Urinary bladder (tissue), 3 donors: ENCODE measurements at regions not wholly inside any gene's neighbourhood (a gene's known extent, or its start where the extent isn't known, plus 50 kb on each side); places are given as distances from the start of the nearest gene placed in this dataset.

Experiments used
- DNase-seq: peaks from one replicate; pipeline ENCODE4 v3.0.0-alpha.2; 2015; ENCODE audit errors: extremely low spot score
- H3K27ac ChIP-seq: one replicate; pipeline ENCODE4 v1.5.1; 2013; ENCODE audit warnings: low read depth, mild to moderate bottlenecking, moderate library complexity
- H3K36me3 ChIP-seq: one replicate; pipeline ENCODE4 v1.6.1; 2013; ENCODE audit warnings: mild to moderate bottlenecking, moderate library complexity; ENCODE audit not compliant: insufficient read depth
- H3K4me1 ChIP-seq: one replicate; pipeline ENCODE4 v1.6.1; 2013; ENCODE audit warnings: mild to moderate bottlenecking, moderate library complexity; ENCODE audit not compliant: insufficient read depth
- H3K4me3 ChIP-seq: one replicate; pipeline ENCODE4 v1.5.1; 2013; ENCODE audit warnings: low read depth, low read length
- WGBS: extraction: QIAGEN DNeasy Blood & Tissue Kit; methylation state at CpG from one replicate; pipeline ENCODE4 v1.1.7; 2013; 5-methylcytosine and 5-hydroxymethylcytosine counted together
- donor health status: healthy with polysubstance abuse.
- donor health status: healthy.

- WGBS = 80% methylated on average over 13 of the region's 13 CpGs
- no peak overlapping the region for H3K4me3 ChIP-seq
- DNase-seq = no peak
- no peak overlapping the region for H3K27ac ChIP-seq
- H3K36me3 ChIP-seq = no peaks in the 10 kb centered on the region
- H3K4me1 ChIP-seq = no peaks in the 10 kb centered on the region
These were observed 149.4 kb upstream of the SNX19 start for GRCh38 chr11:131065435-131066413.

DNA sequence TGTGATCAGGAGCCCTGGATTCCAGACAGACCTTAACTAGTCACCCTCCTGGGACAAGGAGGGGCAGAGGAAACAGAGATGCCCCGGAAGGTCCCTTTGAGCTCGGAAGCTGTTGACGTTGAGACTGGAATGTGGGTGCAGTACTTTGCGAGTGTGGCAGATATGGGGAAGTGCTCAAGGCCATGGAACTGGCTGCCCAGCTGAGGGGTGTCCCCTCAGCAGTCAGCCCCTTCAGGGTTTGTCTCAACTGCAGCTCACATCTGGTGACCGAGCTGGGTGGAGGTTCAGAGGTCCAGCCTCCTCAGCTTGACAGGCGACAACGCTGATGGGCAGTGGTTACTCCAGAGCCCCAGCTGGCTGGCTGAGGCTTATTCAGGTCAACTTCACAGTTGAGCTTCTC, 150.3 kb upstream of the SNX19 start:
- 76% methylated on average over 7 of the region's 7 CpGs for WGBS
- no peaks in the 10 kb centered on the region for H3K4me1 ChIP-seq
- no peaks in the 10 kb centered on the region for H3K36me3 ChIP-seq
- no peak for DNase-seq
- H3K27ac ChIP-seq = no peak overlapping the region
- no peak overlapping the region for H3K4me3 ChIP-seq

DNA sequence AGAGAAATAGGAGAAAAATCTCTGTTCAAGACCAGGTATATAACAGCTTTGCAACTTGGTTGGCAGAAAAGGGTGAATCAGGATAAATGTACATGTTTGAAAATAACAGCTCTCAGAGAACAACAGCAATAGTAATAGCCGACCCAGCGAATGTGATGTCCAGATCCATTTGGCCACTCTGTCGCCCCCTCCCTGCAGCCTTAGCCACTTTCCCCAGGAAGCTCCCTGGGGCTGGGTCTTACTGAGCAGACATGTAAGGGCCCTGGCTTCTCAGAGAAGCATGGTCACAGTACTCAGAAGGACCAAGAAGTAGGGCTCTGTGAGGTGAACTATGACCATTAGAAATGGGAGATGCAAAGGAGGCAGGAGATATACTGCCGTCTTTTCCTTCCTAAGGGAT, 154.1 kb upstream of the SNX19 start:
- WGBS = 78% methylated on average over 4 of the region's 4 CpGs
- no peaks in the 10 kb centered on the region for H3K4me1 ChIP-seq
- no peaks in the 10 kb centered on the region for H3K36me3 ChIP-seq
- DNase-seq = no peak
- H3K4me3 ChIP-seq = no peak overlapping the region
- H3K27ac ChIP-seq = no peak overlapping the region

- H3K4me1 ChIP-seq = no peaks in the 10 kb centered on the region
- H3K4me3 ChIP-seq = no peak overlapping the region
- WGBS = 80% methylated on average over 2 of the region's 2 CpGs
- no peak for DNase-seq
- no peak overlapping the region for H3K27ac ChIP-seq
- no peaks in the 10 kb centered on the region for H3K36me3 ChIP-seq
These were observed 156.9 kb upstream of the SNX19 start for GRCh38 chr11:131073167-131073566.

GRCh38 chr11:131074573-131074972, 158.3 kb upstream of the SNX19 start:
- H3K27ac ChIP-seq = no peak overlapping the region
- DNase-seq = no peak
- H3K4me3 ChIP-seq = no peak overlapping the region
- 69% methylated on average over 3 of the region's 3 CpGs for WGBS
- H3K4me1 ChIP-seq = no peaks in the 10 kb centered on the region
- H3K36me3 ChIP-seq = no peaks in the 10 kb centered on the region

GRCh38 chr11:131077340-131077739, 161.1 kb upstream of the SNX19 start:
- no peak overlapping the region for H3K4me3 ChIP-seq
- no peak for DNase-seq
- no peaks in the 10 kb centered on the region for H3K36me3 ChIP-seq
- H3K4me1 ChIP-seq = no peaks in the 10 kb centered on the region
- no peak overlapping the region for H3K27ac ChIP-seq

- Histone ChIP-seq H3K4me3 (no peak overlapping the region), H3K27ac (no peak overlapping the region), H3K4me1 (no peaks in the 10 kb centered on the region), H3K36me3 (no peaks in the 10 kb centered on the region)
- DNase-seq = no peak
- 85% methylated on average over 3 of the region's 3 CpGs for WGBS
These were observed 162.8 kb upstream of the SNX19 start for GRCh38 chr11:131079036-131079435.

- Histone ChIP-seq H3K4me3 (no peak overlapping the region), H3K36me3 (no peaks in the 10 kb centered on the region), H3K4me1 (no peaks in the 10 kb centered on the region), H3K27ac (no peak overlapping the region)
- 69% methylated on average over 2 of the region's 2 CpGs for WGBS
- DNase-seq = no peak
These were observed 173.5 kb upstream of the SNX19 start for GRCh38 chr11:131089727-131090245.

GRCh38 chr11:131092469-131092868, 176.2 kb upstream of the SNX19 start:
- Histone ChIP-seq H3K27ac (no peak overlapping the region), H3K36me3 (no peaks in the 10 kb centered on the region), H3K4me1 (no peaks in the 10 kb centered on the region), H3K4me3 (no peak overlapping the region)
- no peak for DNase-seq
- 87% methylated on average over 3 of the region's 3 CpGs for WGBS

GRCh38 chr11:131094827-131095226, 178.5 kb upstream of the SNX19 start:
- DNase-seq = no peak
- no peak overlapping the region for H3K27ac ChIP-seq
- no peaks in the 10 kb centered on the region for H3K4me1 ChIP-seq
- H3K4me3 ChIP-seq = no peak overlapping the region
- H3K36me3 ChIP-seq = no peaks in the 10 kb centered on the region
- WGBS = 84% methylated on average over 1 of the region's 1 CpG

GRCh38 chr11:131095511-131096185, 179.4 kb upstream of the SNX19 start:
- no peaks in the 10 kb centered on the region for H3K4me1 ChIP-seq
- no peak overlapping the region for H3K4me3 ChIP-seq
- H3K27ac ChIP-seq = no peak overlapping the region
- 61% methylated on average over 11 of the region's 11 CpGs for WGBS
- DNase-seq = no peak
- H3K36me3 ChIP-seq = no peaks in the 10 kb centered on the region

- Histone ChIP-seq H3K4me3 (no peak overlapping the region), H3K27ac (no peak overlapping the region), H3K36me3 (no peaks in the 10 kb centered on the region), H3K4me1 (no peaks in the 10 kb centered on the region)
- DNase-seq = no peak
- 73% methylated on average over 6 of the region's 6 CpGs for WGBS
These were observed 182.7 kb upstream of the SNX19 start for GRCh38 chr11:131099013-131099412.

DNA sequence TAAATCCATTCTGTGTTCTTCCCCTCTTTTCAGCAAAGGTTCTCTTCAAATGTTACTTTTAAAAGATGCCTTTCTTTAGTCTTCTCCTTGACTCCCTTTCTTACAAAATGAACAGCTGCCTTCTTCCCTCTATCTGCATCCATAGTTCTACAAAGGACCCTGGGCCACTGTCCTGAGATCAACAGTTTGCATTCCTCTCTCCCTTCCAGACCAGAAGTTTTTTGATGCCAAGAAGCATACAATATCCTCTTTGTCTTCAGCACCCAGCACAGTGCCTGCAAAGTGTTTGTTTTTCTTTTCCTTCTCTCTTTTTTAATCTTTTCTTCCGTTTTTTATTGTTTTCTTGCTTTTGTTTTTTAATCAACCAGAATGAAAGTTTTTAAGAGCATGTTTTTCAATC, 183.5 kb upstream of the SNX19 start:
- Histone ChIP-seq H3K4me1 (no peaks in the 10 kb centered on the region), H3K27ac (no peak overlapping the region), H3K36me3 (no peaks in the 10 kb centered on the region), H3K4me3 (no peak overlapping the region)
- DNase-seq = no peak
- WGBS = 49% methylated on average over 1 of the region's 1 CpG

GRCh38 chr11:131108760-131109159, 192.5 kb upstream of the SNX19 start:
- Histone ChIP-seq H3K4me1 (no peaks in the 10 kb centered on the region), H3K27ac (no peak overlapping the region), H3K36me3 (no peaks in the 10 kb centered on the region), H3K4me3 (no peak overlapping the region)
- 44% methylated on average over 1 of the region's 1 CpG for WGBS
- DNase-seq = no peak
